GM11168 (cell line): ENCODE measurements at regions not wholly inside any gene's neighbourhood (a gene's known extent, or its start where the extent isn't known, plus 50 kb on each side); places are given as distances from the start of the nearest gene placed in this dataset.

Experiments used
- in situ Hi-C: fragments of 300-500 bp; cut with MboI; formaldehyde crosslinking; loops from one replicate; pipeline ENCODE4 v1.12.0; 2022; ENCODE audit warnings: low sequenced_read_pairs; ENCODE audit not compliant: unreplicated experiment

DNA sequence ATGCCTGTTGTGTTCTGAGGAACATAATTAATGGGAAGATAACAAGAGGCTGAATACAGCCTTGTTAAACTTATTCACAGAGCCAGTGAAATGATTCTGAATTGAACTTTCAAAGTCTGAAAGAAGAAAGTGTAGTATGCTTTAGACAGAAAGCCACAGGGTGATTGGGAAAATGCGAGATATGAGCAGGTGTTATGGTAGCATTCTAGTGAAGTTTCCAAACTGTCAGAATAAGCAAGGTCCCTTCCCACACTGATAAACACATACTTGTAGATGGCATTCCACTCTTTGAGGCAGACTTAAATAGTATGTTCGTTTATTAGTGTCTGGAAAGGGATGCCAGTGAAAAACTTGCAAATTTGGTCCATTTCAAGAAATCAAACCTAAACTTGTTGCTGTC lies 70.5 kb upstream of the ITPRID2 start:
- in situ Hi-C loops, result no loop called here

DNA sequence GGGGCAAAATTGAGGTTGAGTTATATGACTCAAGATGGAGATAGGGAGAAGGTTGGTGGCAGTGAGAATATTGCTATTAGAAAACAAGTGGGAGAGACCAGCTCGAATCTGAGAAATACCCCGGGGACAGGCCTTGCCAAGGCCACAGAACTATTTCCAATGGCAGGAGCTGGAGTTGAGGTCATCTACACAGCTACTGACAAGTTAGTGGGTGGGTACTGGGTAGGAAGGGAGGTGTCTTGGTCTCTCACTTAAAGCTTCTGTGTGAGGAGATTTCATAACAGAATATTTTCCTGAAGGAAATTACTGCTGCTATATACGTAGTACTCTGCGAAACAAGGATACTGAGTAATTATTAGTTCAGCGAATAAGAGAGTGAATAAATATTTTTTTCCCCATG lies 69.4 kb upstream of the ITPRID2 start:
- in situ Hi-C loops, result no loop called here

DNA sequence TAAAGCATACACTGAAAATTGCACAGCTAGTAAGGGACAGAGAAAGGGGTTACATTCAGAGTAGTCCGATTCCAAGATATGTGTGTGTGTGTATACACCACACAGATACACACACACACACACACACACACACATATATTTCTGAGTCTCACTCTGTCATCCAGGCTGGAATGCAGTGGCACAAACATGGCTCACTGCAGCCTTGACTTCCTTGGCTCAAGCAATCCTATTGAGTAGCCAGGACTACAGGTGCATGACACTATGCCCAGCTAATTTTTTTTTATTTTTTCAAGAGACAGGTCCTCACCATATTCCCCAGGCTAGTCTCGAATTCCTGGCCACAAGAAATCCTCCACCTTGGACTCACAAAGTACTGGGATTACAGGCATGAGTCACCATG lies 68.1 kb upstream of the ITPRID2 start:
- in situ Hi-C loops, result no loop called here

DNA sequence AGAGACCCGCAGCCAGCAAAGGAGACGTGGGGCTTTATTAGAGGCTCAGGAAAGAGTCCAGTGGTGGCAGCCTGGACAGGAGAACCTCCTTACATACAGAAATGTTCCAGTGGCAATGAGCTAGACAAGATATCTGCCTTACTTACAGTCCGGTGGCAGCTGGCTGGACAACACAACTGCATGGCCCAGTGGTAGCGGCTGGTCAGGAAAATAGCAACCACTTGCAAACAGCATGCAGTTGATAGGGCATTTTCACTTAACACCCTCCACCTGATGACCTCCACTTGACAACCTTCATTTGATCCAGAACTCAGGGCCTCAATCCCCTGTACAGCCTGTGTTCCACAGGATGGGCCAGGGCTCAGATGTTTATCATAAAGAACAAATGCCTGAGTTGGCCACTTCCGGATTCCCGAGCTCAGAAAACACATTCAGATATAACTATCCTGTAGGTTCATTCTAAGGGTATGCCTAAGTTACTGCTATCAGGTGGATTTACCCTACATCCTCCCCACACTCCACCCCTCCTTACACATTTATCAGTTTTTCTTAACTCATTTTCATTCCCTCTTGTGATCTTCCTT lies 63.3 kb upstream of the ITPRID2 start:
- in situ Hi-C loops, result no loop called here

DNA sequence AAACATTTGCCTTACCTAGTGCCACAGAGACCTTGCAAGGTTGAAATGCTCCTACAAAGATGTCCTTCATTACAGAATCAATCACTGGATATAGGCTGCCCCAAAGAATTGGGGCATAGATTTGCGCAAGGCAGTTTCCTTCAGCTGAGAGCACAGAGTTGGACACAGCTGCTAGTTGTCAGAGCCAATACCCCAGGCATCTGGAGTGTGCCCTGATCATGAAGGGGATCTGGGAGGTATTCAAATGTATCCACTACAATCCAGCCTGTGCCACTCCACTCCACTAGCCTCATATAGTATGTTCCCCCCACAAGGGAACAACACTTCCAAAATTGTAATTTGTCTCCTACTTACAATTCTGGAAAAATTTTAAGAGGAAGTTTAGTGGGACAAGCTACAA lies 62.3 kb upstream of the ITPRID2 start:
- in situ Hi-C loops, result no loop called here

DNA sequence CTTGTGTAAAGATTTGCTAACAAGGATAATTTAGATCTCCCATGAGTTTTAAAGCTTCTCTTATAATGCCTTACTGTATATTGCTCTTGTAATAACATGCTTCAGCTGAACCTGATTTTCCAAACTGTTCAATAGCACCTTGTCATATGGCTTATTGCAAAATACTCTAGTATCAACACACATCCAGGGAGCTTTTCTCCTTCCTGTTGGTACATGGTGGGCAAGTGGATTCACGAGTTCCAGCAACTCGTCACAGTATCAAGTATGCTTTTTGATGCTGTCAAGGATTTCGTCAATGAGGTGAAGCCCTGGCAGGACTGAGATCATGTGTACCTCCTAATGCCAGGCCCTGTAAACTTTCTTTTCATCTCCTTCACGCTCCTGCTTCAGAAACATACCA lies 59.5 kb upstream of the ITPRID2 start:
- in situ Hi-C loops, result no loop called here

DNA sequence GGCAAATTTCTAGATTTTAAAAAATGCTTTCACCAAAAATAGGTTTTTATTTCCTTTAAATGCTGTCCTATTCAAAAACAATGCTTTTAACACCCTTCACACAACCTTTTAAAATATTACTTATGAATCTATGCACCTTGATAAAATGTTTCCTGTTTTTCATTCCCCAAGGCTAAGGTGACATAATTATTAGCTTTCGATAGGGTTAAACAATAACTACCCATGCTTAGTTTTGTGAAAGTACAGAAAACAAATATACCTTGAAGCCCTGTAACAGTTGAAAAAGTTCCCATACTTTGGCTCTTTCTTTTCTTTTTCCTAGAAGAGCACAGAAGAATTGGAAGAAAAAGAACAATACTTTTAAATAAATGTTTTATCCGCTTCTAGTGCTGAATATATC lies 54.9 kb upstream of the ITPRID2 start:
- in situ Hi-C loops, result no loop called here

DNA sequence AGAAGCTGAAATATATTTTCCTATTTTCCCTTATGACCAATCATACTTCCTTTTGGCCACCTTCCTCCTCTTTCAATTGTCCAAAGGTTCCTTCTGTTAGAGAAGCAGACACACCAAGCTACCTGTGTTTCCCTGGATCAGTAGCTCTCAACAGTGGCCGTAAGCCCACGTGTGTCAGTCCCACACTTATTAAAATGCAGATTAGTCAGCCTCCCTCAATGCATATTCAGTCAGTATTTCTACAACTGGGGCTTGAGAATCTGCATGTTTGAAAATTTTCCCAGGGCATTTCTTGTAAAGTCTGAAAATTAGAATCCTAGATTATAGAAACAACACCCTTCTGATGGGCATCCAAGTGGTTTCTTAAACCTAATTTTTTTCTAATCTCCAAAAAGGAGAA lies 54.0 kb upstream of the ITPRID2 start:
- in situ Hi-C loops, result no loop called here

DNA sequence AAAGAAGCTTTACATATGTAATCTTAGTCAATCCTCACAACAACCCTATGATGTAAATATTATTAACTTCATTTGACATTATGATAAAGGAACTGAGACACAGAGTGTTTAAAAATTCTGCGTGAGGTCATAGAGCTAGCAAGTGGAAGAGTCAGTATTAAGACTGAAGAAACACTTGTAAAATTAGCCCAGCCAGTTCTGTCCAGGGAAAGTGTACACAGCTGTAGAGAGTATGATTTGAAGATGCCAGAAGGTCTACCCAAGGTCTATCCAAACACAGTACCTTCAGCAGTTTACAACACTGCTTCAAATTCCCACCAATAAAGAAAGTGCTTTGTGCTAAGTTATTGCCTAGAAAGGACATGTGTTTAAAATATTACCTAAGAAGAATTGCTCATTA lies 51.7 kb upstream of the ITPRID2 start:
- in situ Hi-C loops, result no loop called here

DNA sequence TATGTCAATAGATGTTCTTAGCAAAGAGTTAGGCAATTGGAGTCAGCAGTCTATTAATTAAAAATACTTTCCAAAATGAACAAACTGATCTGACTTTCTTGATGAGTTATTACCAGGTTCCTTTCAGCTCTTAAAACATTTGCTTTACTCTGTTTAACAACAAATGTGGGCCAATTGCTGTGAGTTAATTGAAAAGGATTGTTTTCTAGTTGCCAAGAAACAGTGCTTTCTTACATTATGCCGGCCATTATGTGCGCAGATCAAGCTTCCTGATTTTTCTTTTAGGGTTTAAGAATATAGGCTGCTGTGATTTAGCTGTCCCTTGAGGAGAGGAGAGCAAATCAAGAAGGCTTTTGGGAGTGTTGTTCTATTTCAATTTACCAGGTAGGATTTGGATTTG lies 50.5 kb upstream of the ITPRID2 start:
- in situ Hi-C loops, result no loop called here
